ENCODE measurements at regions not wholly inside any gene's neighbourhood (a gene's known extent, or its start where the extent isn't known, plus 50 kb on each side); places are given as distances from the start of the nearest gene placed in this dataset.

DNA sequence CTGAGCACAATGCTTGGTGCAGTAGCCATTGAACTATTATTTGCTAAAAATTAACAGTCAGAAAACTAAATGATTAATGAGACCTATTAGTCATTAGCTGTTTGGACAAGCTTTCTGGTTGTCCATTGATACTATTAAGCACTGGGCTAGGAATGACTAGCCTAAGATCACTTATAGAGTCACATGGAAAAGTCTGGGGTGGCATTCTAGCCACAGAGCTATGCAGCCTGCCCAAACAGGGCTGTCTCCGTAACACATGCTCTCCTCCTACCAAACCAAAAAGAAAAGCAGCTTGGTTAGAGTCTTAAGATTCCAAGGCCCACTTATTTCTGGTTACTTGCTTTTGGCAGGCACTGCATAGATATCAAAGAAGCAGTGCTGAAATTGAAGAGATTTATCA is 193.5 kb upstream of the NBEA start:
- no peak for TF ChIP-seq CTCF (IDR thresholded peaks at IDR 0.05; ENCODE audit: insufficient read depth, low read length, poor library complexity, severe bottlenecking)
- Histone ChIP-seq H3K27me3 (replicated peaks; ENCODE audit: control insufficient read depth, insufficient read depth, low read length) (no peaks in the 10 kb centered on the region), H3K4me3 (replicated peaks; ENCODE audit: low read depth, low read length) (no peak overlapping the region), H3K36me3 (ENCODE audit: control insufficient read depth, insufficient read depth, low read length) (no peaks in the 10 kb centered on the region)
- no peak for DNase-seq (ENCODE audit: extremely low read depth, insufficient read length)

DNA sequence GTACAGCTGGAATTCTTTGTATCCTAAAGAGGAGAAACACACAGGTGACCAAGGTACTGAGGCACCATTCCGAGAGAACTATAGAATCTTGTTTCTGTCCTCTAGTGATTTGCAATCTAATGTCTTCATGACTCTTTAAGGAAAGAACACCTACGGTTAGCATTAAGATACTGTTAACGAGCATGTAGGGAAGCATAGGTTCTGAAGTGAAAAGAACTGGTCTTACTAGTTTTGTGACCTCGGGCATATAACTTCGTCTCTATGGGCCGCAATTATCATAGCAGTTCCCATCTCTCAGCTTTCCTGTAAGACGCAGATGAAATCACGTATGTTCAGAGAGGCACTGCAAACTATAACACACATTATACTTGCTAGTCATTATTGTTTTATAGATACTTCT is 193.0 kb upstream of the NBEA start:
- Histone ChIP-seq H3K4me3 (replicated peaks; ENCODE audit: low read depth, low read length) (no peak overlapping the region), H3K27me3 (replicated peaks; ENCODE audit: control insufficient read depth, insufficient read depth, low read length) (no peaks in the 10 kb centered on the region), H3K36me3 (ENCODE audit: control insufficient read depth, insufficient read depth, low read length) (no peaks in the 10 kb centered on the region)
- DNase-seq (ENCODE audit: extremely low read depth, insufficient read length) = no peak
- no peak for TF ChIP-seq CTCF (IDR thresholded peaks at IDR 0.05; ENCODE audit: insufficient read depth, low read length, poor library complexity, severe bottlenecking)

DNA sequence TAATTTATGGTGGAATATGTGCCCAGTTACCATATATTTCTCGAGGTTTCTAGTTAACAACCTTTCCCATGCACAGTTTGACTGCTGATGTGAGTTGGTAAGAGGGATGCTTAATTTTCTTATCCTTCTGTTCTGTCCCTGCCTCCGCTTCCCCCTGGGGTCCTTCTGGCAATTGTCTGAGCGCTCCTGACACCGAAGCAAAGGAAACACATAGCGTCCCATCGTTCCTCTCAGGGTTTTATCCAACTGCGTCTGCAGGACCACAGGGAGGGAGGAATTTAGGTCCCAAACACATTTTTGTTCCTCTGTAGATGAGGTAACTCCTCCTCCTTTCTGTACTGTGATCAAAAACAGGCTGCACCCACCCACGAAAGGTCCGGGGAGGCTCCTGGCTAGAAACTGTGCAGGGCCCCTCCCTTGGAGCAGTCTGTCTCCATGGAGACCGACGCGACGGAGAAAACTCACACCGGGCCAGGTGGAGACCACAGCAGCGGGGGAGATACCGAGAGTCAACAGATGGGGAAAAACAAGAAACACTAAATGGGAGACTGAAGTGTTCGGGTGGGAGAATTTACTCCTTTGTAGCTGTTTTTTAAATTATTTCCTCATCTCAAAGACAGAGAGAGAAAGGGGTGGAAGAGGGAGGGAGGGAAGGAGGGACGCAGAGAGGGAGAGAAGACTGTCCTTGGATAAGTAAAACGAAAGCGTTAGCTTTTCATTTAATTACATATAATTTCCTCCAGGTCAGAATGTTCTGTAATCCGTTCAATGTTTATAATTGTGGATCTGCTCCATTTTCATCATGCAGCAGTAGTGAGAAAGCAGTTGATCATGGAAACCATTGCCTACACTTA is 191.8 kb upstream of the NBEA start:
- Histone ChIP-seq H3K27me3 (replicated peaks; ENCODE audit: control insufficient read depth, insufficient read depth, low read length) (no peaks in the 10 kb centered on the region), H3K36me3 (ENCODE audit: control insufficient read depth, insufficient read depth, low read length) (no peaks in the 10 kb centered on the region), H3K4me3 (replicated peaks; ENCODE audit: low read depth, low read length) (no peak overlapping the region)
- DNase-seq (ENCODE audit: extremely low read depth, insufficient read length) = peak; percentile 2
- TF ChIP-seq CTCF (IDR thresholded peaks at IDR 0.05; ENCODE audit: insufficient read depth, low read length, poor library complexity, severe bottlenecking) = no peak

GRCh38 chr13:34751044-34751443 is 191.0 kb upstream of the NBEA start:
- no peaks in the 10 kb centered on the region for H3K36me3 ChIP-seq (ENCODE audit: control insufficient read depth, insufficient read depth, low read length)
- no peaks in the 10 kb centered on the region for H3K27me3 ChIP-seq (replicated peaks; ENCODE audit: control insufficient read depth, insufficient read depth, low read length)
- no peak overlapping the region for H3K4me3 ChIP-seq (replicated peaks; ENCODE audit: low read depth, low read length)
- TF ChIP-seq CTCF (IDR thresholded peaks at IDR 0.05; ENCODE audit: insufficient read depth, low read length, poor library complexity, severe bottlenecking) = no peak
- no peak for DNase-seq (ENCODE audit: extremely low read depth, insufficient read length)

- Histone ChIP-seq H3K4me3 (replicated peaks; ENCODE audit: low read depth, low read length) (no peak overlapping the region), H3K27me3 (replicated peaks; ENCODE audit: control insufficient read depth, insufficient read depth, low read length) (no peaks in the 10 kb centered on the region), H3K36me3 (ENCODE audit: control insufficient read depth, insufficient read depth, low read length) (no peaks in the 10 kb centered on the region)
- DNase-seq (ENCODE audit: extremely low read depth, insufficient read length) = no peak
- no peak for TF ChIP-seq CTCF (IDR thresholded peaks at IDR 0.05; ENCODE audit: insufficient read depth, low read length, poor library complexity, severe bottlenecking)
Observed at GRCh38 chr13:34751492-34751891, 190.6 kb upstream of the NBEA start.
